ENCODE measurements at regions not wholly inside any gene's neighbourhood (a gene's known extent, or its start where the extent isn't known, plus 50 kb on each side); places are given as distances from the start of the nearest gene placed in this dataset.
A peak's percentile ranks its signal among the peaks of the same experiment; 100 is the strongest.
"Not testable (repeated sequence)": the region's sequence is repeated elsewhere in the genome, so short reads cannot be mapped to it uniquely, and the experiment has no call there.

DNA sequence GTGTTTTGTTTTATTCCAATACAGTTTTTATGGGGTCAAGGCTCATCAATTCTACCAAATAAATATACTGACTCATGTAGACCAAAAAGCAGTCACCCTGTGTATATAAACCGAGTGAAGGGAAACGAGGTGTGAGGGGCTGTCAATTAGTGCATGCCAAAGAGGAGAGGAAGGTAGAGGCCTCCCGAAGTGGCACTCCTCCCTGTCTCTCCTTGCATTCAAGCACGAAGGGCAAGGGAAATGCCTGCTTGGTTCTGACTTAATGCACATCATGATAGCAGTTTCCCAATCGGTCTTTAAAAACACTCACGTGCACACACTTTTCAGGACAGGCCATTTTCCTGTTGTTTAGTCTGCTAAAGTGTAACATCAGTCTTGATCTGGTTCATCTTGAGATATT is 125.6 kb upstream of the SLCO6A1 start:
- no peak overlapping the region for H3K4me3 ChIP-seq (ENCODE audit: low read length)
- no peak for DNase-seq (ENCODE audit: low read depth)
- TF ChIP-seq, protein P1, sequence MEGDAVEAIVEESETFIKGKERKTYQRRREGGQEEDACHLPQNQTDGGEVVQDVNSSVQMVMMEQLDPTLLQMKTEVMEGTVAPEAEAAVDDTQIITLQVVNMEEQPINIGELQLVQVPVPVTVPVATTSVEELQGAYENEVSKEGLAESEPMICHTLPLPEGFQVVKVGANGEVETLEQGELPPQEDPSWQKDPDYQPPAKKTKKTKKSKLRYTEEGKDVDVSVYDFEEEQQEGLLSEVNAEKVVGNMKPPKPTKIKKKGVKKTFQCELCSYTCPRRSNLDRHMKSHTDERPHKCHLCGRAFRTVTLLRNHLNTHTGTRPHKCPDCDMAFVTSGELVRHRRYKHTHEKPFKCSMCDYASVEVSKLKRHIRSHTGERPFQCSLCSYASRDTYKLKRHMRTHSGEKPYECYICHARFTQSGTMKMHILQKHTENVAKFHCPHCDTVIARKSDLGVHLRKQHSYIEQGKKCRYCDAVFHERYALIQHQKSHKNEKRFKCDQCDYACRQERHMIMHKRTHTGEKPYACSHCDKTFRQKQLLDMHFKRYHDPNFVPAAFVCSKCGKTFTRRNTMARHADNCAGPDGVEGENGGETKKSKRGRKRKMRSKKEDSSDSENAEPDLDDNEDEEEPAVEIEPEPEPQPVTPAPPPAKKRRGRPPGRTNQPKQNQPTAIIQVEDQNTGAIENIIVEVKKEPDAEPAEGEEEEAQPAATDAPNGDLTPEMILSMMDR (IDR thresholded peaks at IDR 0.05; ENCODE audit: insufficient read depth, low read depth, low read length, missing control alignments) = no peak

DNA sequence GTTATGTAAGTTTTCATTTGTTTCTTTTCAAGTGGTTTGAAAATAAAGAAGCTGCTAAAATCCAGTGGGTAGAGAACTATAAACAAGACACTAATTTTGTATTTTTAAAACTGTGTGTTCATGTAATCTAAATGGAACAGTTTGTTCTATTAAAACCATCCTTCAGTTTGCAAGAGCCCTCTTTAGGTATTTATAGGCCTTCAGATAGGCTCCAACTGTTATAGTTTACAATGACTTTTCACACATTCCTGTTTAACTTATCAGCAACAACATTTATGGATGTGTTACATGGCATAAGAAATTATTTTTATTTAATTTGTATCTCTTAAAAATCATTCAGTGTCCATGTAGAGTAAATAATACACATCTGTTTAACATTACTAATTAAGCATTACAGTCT is 126.7 kb upstream of the SLCO6A1 start:
- no peak for DNase-seq (ENCODE audit: low read depth)

GRCh38 chr5:102625928-102626327 is 127.1 kb upstream of the SLCO6A1 start:
- TF ChIP-seq, protein P1 (IDR thresholded peaks at IDR 0.05; ENCODE audit: insufficient read depth, low read depth, low read length, missing control alignments) = no peak
- no peak overlapping the region for H3K4me3 ChIP-seq (ENCODE audit: low read length)
- DNase-seq (ENCODE audit: low read depth) = no peak

More for the DNA sequence above, 126.7 kb upstream of the SLCO6A1 start:
- no peak overlapping the region for H3K4me3 ChIP-seq (ENCODE audit: low read length)
- TF ChIP-seq, protein P1 (IDR thresholded peaks at IDR 0.05; ENCODE audit: insufficient read depth, low read depth, low read length, missing control alignments) = no peak

GRCh38 chr5:102627315-102627714 is 127.8 kb upstream of the PAM start:
- TF ChIP-seq, protein P1 (IDR thresholded peaks at IDR 0.05; ENCODE audit: insufficient read depth, low read depth, low read length, missing control alignments) = no peak
- DNase-seq (ENCODE audit: low read depth) = peak; percentile 60

GRCh38 chr5:102628441-102629175 is 126.5 kb upstream of the PAM start:
- no peak overlapping the region for H3K4me3 ChIP-seq (ENCODE audit: low read length)
- TF ChIP-seq, protein P1 (IDR thresholded peaks at IDR 0.05; ENCODE audit: insufficient read depth, low read depth, low read length, missing control alignments) = no peak
- peak; percentile 85 for DNase-seq (ENCODE audit: low read depth)

More at GRCh38 chr5:102627315-102627714, 127.8 kb upstream of the PAM start:
- H3K4me3 ChIP-seq (ENCODE audit: low read length) = no peak overlapping the region

DNA sequence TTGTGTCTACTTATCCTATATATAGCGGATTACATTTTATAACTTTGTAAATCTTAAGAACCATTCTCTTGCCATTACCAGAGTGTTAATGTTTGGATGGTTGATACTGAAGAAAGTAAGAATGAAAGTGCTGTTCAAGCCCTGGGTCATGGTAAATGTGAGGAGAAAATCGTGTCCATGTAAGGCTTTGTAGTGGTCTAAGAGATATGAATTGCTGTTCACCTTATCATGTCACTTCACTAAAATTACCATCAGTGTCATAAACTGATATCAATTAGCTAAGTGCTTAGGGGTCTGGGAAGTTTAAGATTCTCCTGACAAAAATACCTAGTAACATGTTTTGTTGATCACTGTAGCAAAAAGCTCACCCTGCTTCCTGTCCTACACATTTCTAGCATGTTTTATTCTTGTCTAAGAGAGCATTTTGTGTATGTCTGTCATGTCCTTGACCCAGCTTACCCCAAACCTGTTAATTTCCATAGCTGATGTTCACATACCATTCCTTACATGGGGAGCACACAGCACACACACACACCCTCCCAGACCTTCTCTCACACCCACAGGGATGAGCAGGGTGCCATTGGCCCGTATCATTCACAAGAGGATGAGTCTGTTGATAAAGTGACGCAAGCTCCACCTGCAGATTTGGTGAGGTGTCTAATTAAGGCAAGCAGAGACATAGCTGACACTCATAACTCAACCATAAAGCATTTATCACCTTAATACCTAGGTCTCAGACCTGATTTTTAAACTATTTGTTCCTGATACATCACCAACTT is 125.1 kb upstream of the PAM start:
- peak; percentile 76 for DNase-seq (ENCODE audit: low read depth)
- TF ChIP-seq, protein P1 (IDR thresholded peaks at IDR 0.05; ENCODE audit: insufficient read depth, low read depth, low read length, missing control alignments) = no peak
- H3K4me3 ChIP-seq (ENCODE audit: low read length) = no peak overlapping the region

DNA sequence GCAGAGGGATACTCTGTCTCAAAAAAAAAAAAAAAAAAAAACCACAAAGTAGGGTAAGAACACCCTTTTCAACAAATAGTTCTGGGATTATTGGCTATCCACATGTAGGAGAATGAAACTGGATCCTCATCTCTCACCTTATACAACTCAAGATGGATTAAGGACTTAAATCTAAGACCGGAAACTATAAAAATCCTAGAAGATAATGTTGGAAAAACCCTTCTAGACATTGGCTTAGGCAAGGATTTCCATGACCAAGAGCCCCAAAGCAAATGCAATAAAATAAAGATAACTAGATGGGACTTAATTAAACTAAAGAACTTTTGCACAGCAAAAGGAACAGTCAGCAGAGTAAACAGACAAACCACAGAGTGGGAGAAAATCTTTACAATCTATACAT is 119.7 kb upstream of the PAM start:
- not testable (repeated sequence) for H3K4me3 ChIP-seq (ENCODE audit: low read length); DNase-seq (ENCODE audit: low read depth)
